GM19023 (cell line): ENCODE measurements at regions not wholly inside any gene's neighbourhood (a gene's known extent, or its start where the extent isn't known, plus 50 kb on each side); places are given as distances from the start of the nearest gene placed in this dataset.

Experiments
- ATAC-seq: cut with Tn5 transposase; IDR thresholded peaks from one replicate; pipeline ENCODE4 v1.9.1; 2021; ENCODE audit warnings: mild to moderate bottlenecking, moderate library complexity; ENCODE audit not compliant: unreplicated experiment

- ATAC-seq = no peak
Observed at GRCh38 chr12:28876196-28876798, 272.8 kb upstream of the FAR2 start.

GRCh38 chr12:28877854-28878253, 271.2 kb upstream of the FAR2 start:
- ATAC-seq = no peak

GRCh38 chr12:28878629-28879028, 270.4 kb upstream of the FAR2 start:
- ATAC-seq = no peak

- ATAC-seq = no peak
Observed at GRCh38 chr12:28879379-28879778, 269.7 kb upstream of the FAR2 start.

GRCh38 chr12:28882444-28882843, 266.6 kb upstream of the FAR2 start:
- no peak for ATAC-seq

- no peak for ATAC-seq
Observed at GRCh38 chr12:28883406-28883997, 265.6 kb upstream of the FAR2 start.

GRCh38 chr12:28884904-28885679, 264.0 kb upstream of the FAR2 start:
- no peak for ATAC-seq

GRCh38 chr12:28885928-28886327, 263.1 kb upstream of the FAR2 start:
- no peak for ATAC-seq

GRCh38 chr12:28887461-28887990, 261.6 kb upstream of the FAR2 start:
- ATAC-seq = no peak

- ATAC-seq = no peak
Observed at GRCh38 chr12:28890664-28891063, 258.4 kb upstream of the FAR2 start.

GRCh38 chr12:28891126-28891525, 258.0 kb upstream of the FAR2 start:
- no peak for ATAC-seq

GRCh38 chr12:28893365-28893764, 255.7 kb upstream of the FAR2 start:
- ATAC-seq = no peak

GRCh38 chr12:28893856-28894255, 255.2 kb upstream of the FAR2 start:
- ATAC-seq = no peak

GRCh38 chr12:28896421-28896820, 252.7 kb upstream of the FAR2 start:
- no peak for ATAC-seq

GRCh38 chr12:28898038-28898437, 251.0 kb upstream of the FAR2 start:
- ATAC-seq = no peak

- no peak for ATAC-seq
Observed at GRCh38 chr12:28899951-28900350, 249.1 kb upstream of the FAR2 start.

- ATAC-seq = no peak
Observed at GRCh38 chr12:28905220-28905955, 243.7 kb upstream of the FAR2 start.

GRCh38 chr12:28908646-28909045, 240.4 kb upstream of the FAR2 start:
- no peak for ATAC-seq

GRCh38 chr12:28909291-28909690, 239.8 kb upstream of the FAR2 start:
- ATAC-seq = no peak

- no peak for ATAC-seq
Observed at GRCh38 chr12:28925719-28926376, 223.2 kb upstream of the FAR2 start.

GRCh38 chr12:28930704-28931103, 218.4 kb upstream of the FAR2 start:
- ATAC-seq = no peak
